Parathyroid adenoma (tissue), 2 donors: ENCODE measurements at regions not wholly inside any gene's neighbourhood (a gene's known extent, or its start where the extent isn't known, plus 50 kb on each side); places are given as distances from the start of the nearest gene placed in this dataset.
"Not testable (repeated sequence)": the region's sequence is repeated elsewhere in the genome, so short reads cannot be mapped to it uniquely, and the experiment has no call there.

Experiments
- H2AFZ ChIP-seq: fragments of 300-600 bp; sonication (generic); one replicate; pipeline ENCODE4 v1.7.0; 2017; ENCODE audit warnings: antibody characterized with exemption, mild to moderate bottlenecking
- H3K27ac ChIP-seq: fragments of 300-600 bp; sonication (generic); one replicate; pipeline ENCODE4 v1.7.0; 2017
- H3K27me3 ChIP-seq: fragments of 300-600 bp; sonication (generic); one replicate; pipeline ENCODE4 v1.7.0; 2017; ENCODE audit warnings: low read length; ENCODE audit not compliant: control insufficient read depth, insufficient read depth
- H3K36me3 ChIP-seq: fragments of 300-600 bp; sonication (generic); one replicate; pipeline ENCODE4 v1.7.0; 2017; ENCODE audit warnings: low read length; ENCODE audit not compliant: control insufficient read depth, insufficient read depth
- H3K4me1 ChIP-seq: fragments of 300-600 bp; sonication (generic); one replicate; pipeline ENCODE4 v1.7.0; 2017; ENCODE audit warnings: control low read depth
- H3K4me2 ChIP-seq: fragments of 300-600 bp; sonication (generic); one replicate; pipeline ENCODE4 v1.7.0; 2017; ENCODE audit warnings: low read length
- H3K4me3 ChIP-seq: fragments of 300-600 bp; sonication (generic); one replicate; pipeline ENCODE4 v1.7.0; 2017; ENCODE audit warnings: low read depth, low read length
- H3K79me2 ChIP-seq: fragments of 300-600 bp; sonication (generic); one replicate; pipeline ENCODE4 v1.7.0; 2017; ENCODE audit warnings: control low read depth
- H3K9ac ChIP-seq: fragments of 300-600 bp; sonication (generic); one replicate; pipeline ENCODE4 v1.7.0; 2017; ENCODE audit warnings: mild to moderate bottlenecking
- H3K9me3 ChIP-seq: fragments of 300-600 bp; sonication (generic); one replicate; pipeline ENCODE4 v1.7.0; 2017; ENCODE audit warnings: low read length; ENCODE audit not compliant: control insufficient read depth
- TF ChIP-seq, protein P1 (sequence below): fragments of 300-600 bp; sonication (generic); IDR thresholded peaks from one replicate; pipeline ENCODE4 v1.7.0; 2017; ENCODE audit warnings: antibody characterized with exemption, mild to moderate bottlenecking
- donor health status: primary hyperparathyroidism.

DNA sequence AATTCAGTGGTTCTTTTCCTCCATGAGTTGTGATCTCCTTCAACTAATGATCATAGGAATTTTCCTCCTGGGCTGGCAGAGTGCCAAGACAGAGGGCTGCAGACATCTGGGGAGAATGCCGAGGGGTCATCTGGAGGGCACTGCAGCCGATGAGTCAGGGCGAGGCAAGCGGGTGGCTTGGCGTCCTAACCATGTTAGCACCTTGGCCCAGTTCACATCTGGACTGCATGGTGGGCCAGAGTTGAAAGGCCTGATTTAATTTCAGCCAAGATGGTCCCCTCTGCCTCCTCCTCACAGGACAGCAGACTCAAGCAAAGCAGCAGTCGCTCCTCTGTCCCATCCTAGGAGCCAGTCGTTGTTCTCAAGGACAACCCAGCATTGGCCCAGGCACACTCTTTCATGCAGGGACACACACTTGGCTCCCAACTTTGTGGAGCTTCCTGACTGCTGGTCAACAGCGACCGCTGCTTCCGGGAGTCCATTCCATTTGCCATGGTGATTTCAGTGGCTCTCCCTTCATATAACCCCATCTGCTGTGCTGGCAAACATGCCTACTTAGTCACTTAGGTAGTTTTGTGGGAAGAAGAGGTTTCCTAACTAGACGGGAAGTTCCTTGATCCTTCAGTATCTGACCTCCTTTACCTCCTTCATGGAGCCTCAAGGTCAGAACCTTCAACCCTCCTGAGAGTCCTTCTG, 161.8 kb downstream of the TTC8 start:
- Histone ChIP-seq H3K9ac (no peak overlapping the region), H3K4me3 (no peak overlapping the region), H3K4me2 (no peak overlapping the region), H3K9me3 (no peaks in the 10 kb centered on the region), H3K4me1 (no peaks in the 10 kb centered on the region), H3K36me3 (no peaks in the 10 kb centered on the region), H2AFZ (no peak overlapping the region), H3K79me2 (no peaks in the 10 kb centered on the region), H3K27ac (no peak overlapping the region), H3K27me3 (no peaks in the 10 kb centered on the region)
- TF ChIP-seq, protein P1, sequence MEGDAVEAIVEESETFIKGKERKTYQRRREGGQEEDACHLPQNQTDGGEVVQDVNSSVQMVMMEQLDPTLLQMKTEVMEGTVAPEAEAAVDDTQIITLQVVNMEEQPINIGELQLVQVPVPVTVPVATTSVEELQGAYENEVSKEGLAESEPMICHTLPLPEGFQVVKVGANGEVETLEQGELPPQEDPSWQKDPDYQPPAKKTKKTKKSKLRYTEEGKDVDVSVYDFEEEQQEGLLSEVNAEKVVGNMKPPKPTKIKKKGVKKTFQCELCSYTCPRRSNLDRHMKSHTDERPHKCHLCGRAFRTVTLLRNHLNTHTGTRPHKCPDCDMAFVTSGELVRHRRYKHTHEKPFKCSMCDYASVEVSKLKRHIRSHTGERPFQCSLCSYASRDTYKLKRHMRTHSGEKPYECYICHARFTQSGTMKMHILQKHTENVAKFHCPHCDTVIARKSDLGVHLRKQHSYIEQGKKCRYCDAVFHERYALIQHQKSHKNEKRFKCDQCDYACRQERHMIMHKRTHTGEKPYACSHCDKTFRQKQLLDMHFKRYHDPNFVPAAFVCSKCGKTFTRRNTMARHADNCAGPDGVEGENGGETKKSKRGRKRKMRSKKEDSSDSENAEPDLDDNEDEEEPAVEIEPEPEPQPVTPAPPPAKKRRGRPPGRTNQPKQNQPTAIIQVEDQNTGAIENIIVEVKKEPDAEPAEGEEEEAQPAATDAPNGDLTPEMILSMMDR, result no peak

DNA sequence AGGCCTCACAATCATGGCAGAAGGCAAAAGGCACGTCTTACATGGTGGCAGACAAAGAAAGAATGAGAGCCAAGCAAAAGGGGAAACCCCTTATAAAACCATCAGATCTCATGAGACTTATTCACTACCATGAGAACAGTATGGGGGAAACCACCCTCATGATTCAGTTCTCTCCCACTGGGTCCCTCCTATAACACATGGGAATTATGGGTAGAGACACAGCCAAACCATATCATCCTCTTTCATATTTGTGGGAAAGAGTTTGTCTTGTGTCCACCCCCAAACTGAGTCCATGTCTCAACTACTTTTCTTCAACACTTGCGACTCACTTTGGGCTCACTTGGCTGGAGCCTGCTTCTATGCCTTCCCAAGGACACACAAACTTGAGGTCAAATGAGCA, 162.5 kb downstream of the TTC8 start:
- H3K9ac ChIP-seq, H3K4me1 ChIP-seq, H3K4me2 ChIP-seq, H3K36me3 ChIP-seq, H2AFZ ChIP-seq, H3K27me3 ChIP-seq, H3K4me3 ChIP-seq, H3K27ac ChIP-seq, H3K9me3 ChIP-seq, H3K79me2 ChIP-seq: not testable (repeated sequence)

DNA sequence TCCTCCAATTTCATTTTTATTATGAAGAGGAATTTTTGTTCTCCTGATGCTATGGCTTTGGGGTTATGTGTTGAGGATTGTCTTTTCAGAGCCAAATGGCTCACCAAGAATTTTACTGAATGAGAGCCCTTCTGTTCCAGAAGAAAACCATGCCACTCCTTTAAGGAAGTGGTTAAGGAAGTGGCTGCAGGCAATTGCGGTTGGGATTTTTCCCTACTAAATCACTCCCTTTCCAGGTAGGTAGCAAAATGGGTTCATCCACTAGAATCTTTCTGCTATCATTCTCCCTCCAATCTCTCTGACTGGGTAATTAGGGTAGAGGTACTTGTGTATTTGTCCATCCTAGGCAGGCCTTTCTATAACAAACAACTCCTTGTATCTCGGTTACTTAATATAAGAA, 163.1 kb downstream of the TTC8 start:
- H3K9ac ChIP-seq, result no peak overlapping the region
- TF ChIP-seq, protein P1, result no peak
- no peaks in the 10 kb centered on the region for H3K4me1 ChIP-seq
- no peak overlapping the region for H3K27ac ChIP-seq
- H3K9me3 ChIP-seq, result no peaks in the 10 kb centered on the region
- H2AFZ ChIP-seq, result no peak overlapping the region
- no peak overlapping the region for H3K4me2 ChIP-seq
- H3K27me3 ChIP-seq, result no peaks in the 10 kb centered on the region
- H3K79me2 ChIP-seq, result no peaks in the 10 kb centered on the region
- no peaks in the 10 kb centered on the region for H3K36me3 ChIP-seq
- H3K4me3 ChIP-seq, result no peak overlapping the region

DNA sequence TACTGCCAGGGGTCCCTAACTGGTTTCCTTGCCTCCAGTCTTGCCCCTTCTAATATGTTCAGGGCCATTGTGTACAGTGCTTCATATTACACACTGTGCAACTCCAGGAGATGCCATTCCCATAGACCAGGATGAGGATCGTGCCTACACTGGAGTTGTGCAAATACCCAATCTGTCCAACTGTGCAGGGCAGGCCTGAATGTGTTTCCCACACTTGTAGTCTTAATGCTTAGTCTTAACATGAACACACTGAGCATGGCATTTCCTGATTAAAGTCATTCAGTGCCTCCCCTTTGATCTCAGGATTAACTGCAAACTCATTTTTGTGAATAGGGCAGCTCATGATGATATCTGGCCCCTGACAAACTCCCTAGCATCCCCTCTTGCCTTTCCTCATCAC, 165.5 kb downstream of the TTC8 start:
- Histone ChIP-seq H3K9me3 (no peaks in the 10 kb centered on the region), H2AFZ (no peak overlapping the region), H3K27ac (no peak overlapping the region), H3K4me3 (no peak overlapping the region), H3K79me2 (no peaks in the 10 kb centered on the region), H3K36me3 (no peaks in the 10 kb centered on the region), H3K4me1 (no peaks in the 10 kb centered on the region), H3K27me3 (no peaks in the 10 kb centered on the region), H3K4me2 (no peak overlapping the region), H3K9ac (no peak overlapping the region)
- TF ChIP-seq, protein P1, result no peak

DNA sequence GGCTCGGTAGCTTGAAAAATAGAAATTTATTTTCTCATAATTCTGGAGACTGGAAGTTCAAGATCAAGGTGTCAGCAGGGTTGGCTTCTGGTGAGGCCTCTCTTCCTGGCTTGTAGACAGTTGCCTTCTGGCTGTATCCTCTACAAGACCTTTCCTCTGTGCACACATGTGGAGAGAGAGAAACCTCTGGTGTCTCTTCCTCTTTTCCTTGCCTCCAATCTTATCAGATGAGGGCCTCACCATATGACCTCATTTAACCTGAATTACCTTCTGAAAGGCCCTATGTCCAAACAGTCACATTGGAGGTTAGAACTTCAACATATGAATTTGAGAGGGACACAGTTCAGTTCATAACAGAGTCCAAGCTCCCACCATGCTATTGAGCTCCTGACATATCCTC, 166.4 kb downstream of the TTC8 start:
- Histone ChIP-seq H3K4me1 (no peaks in the 10 kb centered on the region), H3K27ac (no peak overlapping the region), H3K27me3 (no peaks in the 10 kb centered on the region), H3K4me2 (no peak overlapping the region), H3K9ac (no peak overlapping the region), H3K79me2 (no peaks in the 10 kb centered on the region), H3K4me3 (no peak overlapping the region), H3K9me3 (no peaks in the 10 kb centered on the region), H3K36me3 (no peaks in the 10 kb centered on the region), H2AFZ (no peak overlapping the region)
- TF ChIP-seq, protein P1, result no peak
